GM20000 (cell line): ENCODE measurements at regions not wholly inside any gene's neighbourhood (a gene's known extent, or its start where the extent isn't known, plus 50 kb on each side); places are given as distances from the start of the nearest gene placed in this dataset.

Experiments
- DNase-seq: peaks from one replicate; pipeline ENCODE4 v3.0.0; 2012; ENCODE audit warnings: low spot score
- TF ChIP-seq, protein P1 (sequence below): IDR thresholded peaks from 2 replicates; pipeline ENCODE4 v1.5.1; 2012; ENCODE audit warnings: mild to moderate bottlenecking, control low read depth; ENCODE audit errors: extremely low read depth, missing control alignments

DNA sequence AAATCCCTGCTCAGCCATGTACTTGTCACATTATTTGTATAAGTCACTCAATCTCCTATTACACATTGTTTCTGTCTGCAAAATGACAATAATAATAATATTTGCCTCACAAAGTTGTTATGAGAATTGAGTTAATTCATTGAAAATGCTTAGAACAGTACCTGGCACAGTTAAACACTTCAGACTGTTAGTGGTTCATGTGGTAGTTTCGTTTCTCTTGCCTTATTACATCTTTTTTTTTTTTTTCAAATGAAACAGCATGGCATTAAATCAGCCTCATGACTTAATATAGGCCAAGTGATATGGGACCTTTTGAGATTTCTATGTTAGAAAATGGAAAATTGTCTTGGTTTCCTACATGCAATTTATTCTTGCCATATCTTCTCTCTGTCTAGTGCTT is 71.0 kb upstream of the CRY1 start:
- no peak for DNase-seq
- TF ChIP-seq, protein P1, sequence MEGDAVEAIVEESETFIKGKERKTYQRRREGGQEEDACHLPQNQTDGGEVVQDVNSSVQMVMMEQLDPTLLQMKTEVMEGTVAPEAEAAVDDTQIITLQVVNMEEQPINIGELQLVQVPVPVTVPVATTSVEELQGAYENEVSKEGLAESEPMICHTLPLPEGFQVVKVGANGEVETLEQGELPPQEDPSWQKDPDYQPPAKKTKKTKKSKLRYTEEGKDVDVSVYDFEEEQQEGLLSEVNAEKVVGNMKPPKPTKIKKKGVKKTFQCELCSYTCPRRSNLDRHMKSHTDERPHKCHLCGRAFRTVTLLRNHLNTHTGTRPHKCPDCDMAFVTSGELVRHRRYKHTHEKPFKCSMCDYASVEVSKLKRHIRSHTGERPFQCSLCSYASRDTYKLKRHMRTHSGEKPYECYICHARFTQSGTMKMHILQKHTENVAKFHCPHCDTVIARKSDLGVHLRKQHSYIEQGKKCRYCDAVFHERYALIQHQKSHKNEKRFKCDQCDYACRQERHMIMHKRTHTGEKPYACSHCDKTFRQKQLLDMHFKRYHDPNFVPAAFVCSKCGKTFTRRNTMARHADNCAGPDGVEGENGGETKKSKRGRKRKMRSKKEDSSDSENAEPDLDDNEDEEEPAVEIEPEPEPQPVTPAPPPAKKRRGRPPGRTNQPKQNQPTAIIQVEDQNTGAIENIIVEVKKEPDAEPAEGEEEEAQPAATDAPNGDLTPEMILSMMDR = no peak

DNA sequence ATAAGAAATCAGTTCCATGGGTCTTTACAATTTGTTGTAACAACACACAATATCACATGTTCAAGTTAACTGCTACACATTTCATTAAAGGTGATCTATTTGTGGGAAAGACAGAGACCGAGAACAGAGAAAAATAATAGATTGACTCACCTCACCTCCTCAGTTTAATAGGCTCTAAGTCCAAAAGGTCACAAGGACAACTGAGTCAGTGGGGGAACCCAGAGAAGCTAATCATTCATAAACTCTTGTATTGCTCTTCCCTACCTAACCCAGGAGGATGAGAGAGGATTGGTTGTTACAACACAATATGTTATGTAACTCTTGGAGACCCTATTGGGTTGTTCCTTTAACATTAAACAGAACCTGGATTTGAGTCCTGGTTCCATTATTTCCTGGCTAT is 72.2 kb upstream of the CRY1 start:
- no peak for DNase-seq
- TF ChIP-seq, protein P1 = no peak

DNA sequence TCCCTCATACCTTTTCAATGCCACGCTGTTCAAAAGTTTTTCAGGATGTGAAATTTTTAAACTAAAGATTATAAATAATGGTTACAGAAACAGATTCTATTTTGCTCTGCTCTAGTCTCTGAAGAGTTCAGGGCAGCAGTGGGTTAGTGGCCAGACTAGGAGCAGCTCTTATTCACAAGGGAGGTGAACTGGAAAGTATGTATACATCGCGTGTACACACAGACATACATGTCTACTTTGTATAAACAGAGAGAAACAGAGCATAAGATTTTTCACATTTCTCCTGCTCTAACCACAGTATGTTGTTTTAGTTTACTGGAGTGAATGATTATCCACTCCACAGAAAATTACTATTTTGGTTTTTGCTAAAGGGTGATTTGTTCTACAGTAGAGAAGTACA is 74.4 kb upstream of the CRY1 start:
- DNase-seq = no peak
- TF ChIP-seq, protein P1 = no peak

DNA sequence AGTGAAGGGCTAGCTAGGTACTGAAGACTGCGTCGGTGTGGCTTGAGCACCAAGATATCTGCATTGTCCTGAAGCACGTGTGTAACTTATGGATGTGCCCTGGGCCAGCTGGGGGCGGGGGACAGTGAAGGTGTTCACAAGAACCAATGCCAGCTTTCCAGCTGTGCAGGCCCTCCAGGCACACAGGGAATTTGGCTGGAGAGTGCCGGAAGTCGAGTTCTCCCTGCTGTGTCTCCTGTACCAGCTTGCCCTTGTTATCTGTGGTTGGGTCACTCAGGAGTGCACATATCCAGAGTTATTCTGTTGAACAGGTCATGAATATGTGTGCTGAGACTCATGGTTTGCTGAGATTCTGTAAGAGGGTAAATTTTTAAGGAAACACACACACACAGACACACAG is 75.9 kb upstream of the CRY1 start:
- TF ChIP-seq, protein P1 = no peak
- DNase-seq = no peak

DNA sequence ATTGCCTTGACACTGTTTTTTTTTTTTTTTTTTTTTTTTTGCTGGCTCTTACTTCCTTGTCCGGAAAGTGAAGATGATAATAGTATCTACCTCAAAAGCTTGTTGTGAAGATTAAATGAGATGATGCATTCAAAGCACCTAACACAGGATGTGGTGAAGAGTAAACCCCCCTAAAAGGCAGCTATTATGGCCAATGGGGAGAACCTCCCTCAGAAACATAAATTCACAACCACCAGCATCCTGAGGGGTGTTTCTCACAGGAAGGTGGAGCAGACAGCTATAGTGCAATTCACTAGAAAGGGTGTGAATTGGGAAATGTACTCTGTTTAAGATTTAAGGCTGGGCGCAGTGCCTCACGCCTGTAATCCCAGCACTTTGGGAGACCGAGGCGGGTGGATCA is 85.4 kb upstream of the CRY1 start:
- TF ChIP-seq, protein P1 = no peak
- DNase-seq = no peak

DNA sequence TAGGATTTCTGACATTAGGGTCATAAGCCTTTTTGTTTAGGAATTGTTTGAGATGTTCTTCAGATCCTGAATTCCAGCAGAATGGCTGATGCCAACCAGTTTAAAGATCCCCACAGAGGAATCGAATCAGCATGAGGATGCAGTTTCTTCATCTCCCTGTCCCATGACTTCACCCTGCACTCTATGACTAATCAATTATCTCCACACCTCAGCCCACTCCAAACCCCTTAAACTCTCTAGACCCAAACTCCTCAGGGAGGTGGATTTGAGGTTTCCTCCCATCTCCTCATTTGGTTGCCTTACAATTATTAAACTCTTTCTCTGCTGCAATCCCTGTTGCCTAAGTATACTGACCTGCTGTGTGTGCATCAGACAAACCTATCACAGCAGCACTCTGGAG is 86.5 kb upstream of the CRY1 start:
- no peak for DNase-seq
- TF ChIP-seq, protein P1 = no peak

DNA sequence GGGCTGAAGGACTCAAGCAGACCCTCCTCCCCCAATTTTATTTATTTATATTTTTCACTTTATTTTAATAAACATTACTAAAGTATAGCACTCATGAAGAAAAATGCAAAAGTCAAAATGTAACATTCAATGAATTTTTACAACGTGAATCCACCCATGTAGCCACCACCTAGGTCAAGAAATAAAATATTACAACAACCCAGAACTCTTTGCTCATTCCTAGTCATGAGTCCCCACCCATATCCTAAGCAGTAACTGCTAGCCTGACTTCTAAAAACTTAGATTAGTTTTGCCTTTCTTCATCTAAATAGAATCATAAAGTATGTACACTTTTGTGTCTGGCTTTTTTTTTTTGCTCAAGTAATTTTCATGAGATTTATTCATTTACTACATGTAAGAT is 86.9 kb upstream of the CRY1 start:
- DNase-seq = no peak
- TF ChIP-seq, protein P1 = no peak
